HepG2 (cell line): ENCODE measurements at regions not wholly inside any gene's neighbourhood (a gene's known extent, or its start where the extent isn't known, plus 50 kb on each side); places are given as distances from the start of the nearest gene placed in this dataset.
A peak's percentile ranks its signal among the peaks of the same experiment; 100 is the strongest.
"Not testable (repeated sequence)": the region's sequence is repeated elsewhere in the genome, so short reads cannot be mapped to it uniquely, and the experiment has no call there.

Experiments
- ATAC-seq: fragments of 200-7000 bp; cut with Tn5 transposase; 3 replicates; pipeline ENCODE4 v1.9.1; 2020; ENCODE audit warnings: mild to moderate bottlenecking, moderate library complexity
- BruUV-seq: library from RNA; stranded (reverse); fragments of 400-500 nt; replicated peaks from 2 replicates; lab custom pipeline; 2021; lab: Mats Ljungman, UMichigan
- CTCF ChIA-PET: fragments of 300-600 bp; formaldehyde crosslinking; extraction: SDS; loops from one replicate; lab custom pipeline; 2021; ENCODE audit warnings: low total read pairs, inconsistent platforms, low intra/inter-chr PET ratio; lab: Yijun Ruan, JAX
- POLR2A ChIA-PET: fragments of 350-600 bp; sonication (Branson Sonifier 250); formaldehyde crosslinking; loops from one replicate; lab custom pipeline; 2020; ENCODE audit warnings: antibody characterized with exemption, inconsistent platforms; lab: Yijun Ruan, JAX
- DNase-seq: peaks from one replicate; pipeline ENCODE4 v3.0.0-alpha.2; 2015; ENCODE audit warnings: low spot score
- FAIRE-seq: peaks from 3 replicates; lab custom pipeline; 2011; peaks lifted over from hg19 to GRCh38; lab: Jason Lieb, UNC
- H2AFZ ChIP-seq: one replicate; pipeline ENCODE4 v1.6.1; 2011; ENCODE audit warnings: low read length, inconsistent platforms
- H3K27ac ChIP-seq: fragments of 300-600 bp; 3 replicates; pipeline ENCODE4 v1.8.0; 2011; ENCODE audit warnings: mixed run types, mild to moderate bottlenecking, mixed read lengths, low read length, inconsistent platforms; ENCODE audit not compliant: insufficient read depth; ENCODE audit errors: extremely low read length
- H3K27me3 ChIP-seq, 2 experiments: fragments of 200-600 bp in 1 of 2; 2 replicates in 1 of 2; 3 replicates in 1 of 2; pipeline versions ENCODE4 v1.6.0 to v1.8.0; 2011; ENCODE audit warnings: low read length in 2 of 2, mild to moderate bottlenecking in 2 of 2, moderate library complexity in 2 of 2, inconsistent platforms in 1 of 2; ENCODE audit not compliant: insufficient read depth in 2 of 2, control insufficient read depth in 1 of 2
- H3K36me3 ChIP-seq, 2 experiments: fragments of 200-600 bp in 1 of 2; replicated peaks in 1 of 2; 2 replicates in 1 of 2; 3 replicates in 1 of 2; pipeline versions ENCODE4 v1.5.1 to v1.8.0; 2011; ENCODE audit warnings: low read length in 2 of 2, inconsistent platforms in 1 of 2; ENCODE audit not compliant: insufficient read depth in 2 of 2, control insufficient read depth in 1 of 2
- H3K4me1 ChIP-seq: 2 replicates; pipeline ENCODE4 v1.5.1; 2012; ENCODE audit warnings: low read length, inconsistent platforms; ENCODE audit not compliant: insufficient read depth
- H3K4me2 ChIP-seq: 2 replicates; pipeline ENCODE4 v1.6.0; 2011; ENCODE audit warnings: low read depth, low read length, inconsistent platforms
- H3K4me3 ChIP-seq, 3 experiments: fragments of 200-600 bp in 1 of 3; sonication (generic), shearing (Covaris generic) in 1 of 3; replicated peaks in 1 of 3; 2 replicates each; pipeline ENCODE4 v1.5.1; 2011 to 2016; ENCODE audit warnings: low read length in 3 of 3, inconsistent platforms in 2 of 3, low read depth in 2 of 3, mild to moderate bottlenecking in 2 of 3, control low read depth in 1 of 3, mixed read lengths in 1 of 3; ENCODE audit not compliant: insufficient read depth in 1 of 3
- H3K79me2 ChIP-seq: one replicate; pipeline ENCODE4 v1.6.1; 2011; ENCODE audit warnings: low read length, inconsistent platforms; ENCODE audit not compliant: insufficient read depth
- H3K9ac ChIP-seq: 2 replicates; pipeline ENCODE4 v1.6.0; 2011; ENCODE audit warnings: mild to moderate bottlenecking, low read depth, low read length, inconsistent platforms; ENCODE audit not compliant: insufficient read depth
- H3K9me3 ChIP-seq: 2 replicates; pipeline ENCODE4 v1.5.1; 2012; ENCODE audit warnings: mild to moderate bottlenecking, low read length
- H4K20me1 ChIP-seq: 2 replicates; pipeline ENCODE4 v1.6.0; 2011; ENCODE audit warnings: inconsistent platforms, mild to moderate bottlenecking, low read length, moderate library complexity; ENCODE audit not compliant: insufficient read depth
- CHCHD3 ChIP-seq: sonication (generic); formaldehyde crosslinking; IDR thresholded peaks from 2 replicates; pipeline ENCODE4 v1.8.0; 2022; ENCODE audit warnings: mild to moderate bottlenecking, missing genetic modification reagents, moderate library complexity
- HNF4G ChIP-seq, 2 experiments: sonication (generic) in 1 of 2; formaldehyde crosslinking in 1 of 2; IDR thresholded peaks; 2 replicates each; pipeline versions ENCODE4 v1.4.0 to v1.6.1; 2011 to 2020; ENCODE audit warnings: borderline replicate concordance in 2 of 2, low read depth in 2 of 2, mild to moderate bottlenecking in 2 of 2, low read length in 1 of 2, missing genetic modification reagents in 1 of 2, moderate library complexity in 1 of 2
- MAFF ChIP-seq: IDR thresholded peaks from 2 replicates; pipeline ENCODE4 v1.6.1; 2011; ENCODE audit warnings: low read depth, low read length, improper control_type of control experiment
- MAFK ChIP-seq, 2 experiments: IDR thresholded peaks in 1 of 2; conservative IDR thresholded peaks in 1 of 2; 2 replicates each; pipeline ENCODE4 v1.6.1; 2011; ENCODE audit warnings: improper control_type of control experiment in 2 of 2, low read length in 2 of 2
- MEF2D ChIP-seq: sonication (generic); formaldehyde crosslinking; IDR thresholded peaks from 2 replicates; pipeline ENCODE4 v1.5.1; 2020; ENCODE audit warnings: mild to moderate bottlenecking, missing genetic modification reagents
- NFYB ChIP-seq: sonication (generic); formaldehyde crosslinking; IDR thresholded peaks from 2 replicates; pipeline ENCODE4 v1.4.0; 2020; ENCODE audit warnings: missing genetic modification reagents
- PAF1 ChIP-seq: IDR thresholded peaks from 2 replicates; pipeline ENCODE4 v1.6.1; 2016; ENCODE audit warnings: missing genetic modification reagents, missing compliant biosample characterization
- RARA ChIP-seq: IDR thresholded peaks from 2 replicates; pipeline ENCODE4 v1.6.1; 2016; ENCODE audit warnings: missing genetic modification reagents, missing compliant biosample characterization
- WIZ ChIP-seq: sonication (generic); formaldehyde crosslinking; IDR thresholded peaks from 2 replicates; pipeline ENCODE4 v1.5.1; 2020; ENCODE audit warnings: mild to moderate bottlenecking, missing genetic modification reagents
- ZBTB3 ChIP-seq: sonication (generic); formaldehyde crosslinking; IDR thresholded peaks from 2 replicates; pipeline ENCODE4 v1.4.0; 2020; ENCODE audit warnings: low read depth, mild to moderate bottlenecking, moderate library complexity, missing genetic modification reagents, borderline replicate concordance
- ZMYM2 ChIP-seq: sonication (generic); formaldehyde crosslinking; IDR thresholded peaks from 2 replicates; pipeline ENCODE4 v1.8.0; 2022; ENCODE audit warnings: mild to moderate bottlenecking, missing genetic modification reagents
- ZNF703 ChIP-seq: sonication (generic); formaldehyde crosslinking; IDR thresholded peaks from 2 replicates; pipeline ENCODE4 v1.5.1; 2020; ENCODE audit warnings: missing genetic modification reagents, mild to moderate bottlenecking, moderate library complexity, borderline replicate concordance
- ZNF775 ChIP-seq: sonication (generic); formaldehyde crosslinking; IDR thresholded peaks from 2 replicates; pipeline ENCODE4 v1.4.0; 2020; ENCODE audit warnings: missing genetic modification reagents, mild to moderate bottlenecking, moderate library complexity, borderline replicate concordance
- ZNF839 ChIP-seq: sonication (generic); formaldehyde crosslinking; IDR thresholded peaks from 2 replicates; pipeline ENCODE4 v1.4.0; 2020; ENCODE audit warnings: missing genetic modification reagents, mild to moderate bottlenecking, borderline replicate concordance
- ZSCAN5A ChIP-seq: sonication (generic); formaldehyde crosslinking; IDR thresholded peaks from 2 replicates; pipeline ENCODE4 v1.8.0; 2022; ENCODE audit warnings: mild to moderate bottlenecking, missing genetic modification reagents, borderline replicate concordance
- WGBS: methylation state at CpG from one replicate; pipeline ENCODE4 v1.1.6; 2017; ENCODE audit warnings: low lambda C conversion rate; 5-methylcytosine and 5-hydroxymethylcytosine counted together
- in situ Hi-C: cut with HindIII; loops from 2 replicates; pipeline ENCODE4 v1.10.0; 2017; ENCODE audit warnings: low pct_unique_long_range_greater_than_20kb; ENCODE audit not compliant: extremely low pct_ligation_motif_present
- intact Hi-C: fragments of 100-400 bp; cut with micrococcal nuclease; formaldehyde crosslinking; loops from one replicate; pipeline ENCODE4 v1.10.0; 2022; ENCODE audit not compliant: unreplicated experiment
- TF ChIP-seq, protein P1 (sequence below): sonication (generic); formaldehyde crosslinking; IDR thresholded peaks from 2 replicates; pipeline ENCODE4 v1.4.0; 2020; ENCODE audit warnings: missing genetic modification reagents, borderline replicate concordance

DNA sequence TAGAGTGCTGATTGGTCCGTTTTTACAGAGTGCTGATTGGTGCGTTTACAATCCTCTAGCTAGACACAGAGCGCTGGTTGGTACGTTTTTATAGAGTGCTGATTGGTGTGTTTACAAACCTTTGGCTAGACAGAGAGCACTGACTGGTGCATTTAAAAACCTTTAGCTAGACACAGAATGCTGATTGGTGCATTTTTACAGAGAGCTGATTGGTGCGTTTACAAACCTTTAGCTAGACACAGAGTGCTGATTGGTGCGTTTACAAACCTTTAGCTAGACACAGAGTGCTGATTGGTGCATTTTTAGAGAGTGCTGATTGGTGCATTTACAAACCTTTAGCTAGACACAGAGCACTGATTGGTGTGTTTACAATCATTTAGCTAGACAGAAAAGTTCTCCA lies 1430.9 kb upstream of the B3GALT2 start:
- H3K27ac ChIP-seq, H3K27me3 ChIP-seq, intact Hi-C loops, H3K36me3 ChIP-seq, H3K4me1 ChIP-seq, H3K9ac ChIP-seq, BruUV-seq, H3K4me3 ChIP-seq, ATAC-seq, POLR2A ChIA-PET, H2AFZ ChIP-seq, DNase-seq, H3K9me3 ChIP-seq, H3K4me2 ChIP-seq, H4K20me1 ChIP-seq, H3K79me2 ChIP-seq, FAIRE-seq, in situ Hi-C loops, CTCF ChIA-PET: not testable (repeated sequence)
- TF ChIP-seq MAFK (conservative IDR thresholded peaks at IDR 0.05 in 1 of 2, IDR thresholded peaks at IDR 0.05 in 1 of 2; ENCODE audit: low read length in 2 of 2) (peak; percentile 16 to 48; a peak in 1 of 4 replicates), MAFF (0 out of 2 replicates have a peak, but pooled peaks have one; percentile 13)
- 10% methylated on average over 6 of the region's 6 CpGs for WGBS

GRCh38 chr1:194616835-194617234 lies 1430.4 kb upstream of the B3GALT2 start:
- in situ Hi-C loops (no loop called here), intact Hi-C loops (no loop called here)
- Histone ChIP-seq H3K9me3 (peaks cover 6% of the 10 kb centered on the region; the same call in 1 of the 2 replicates), H3K79me2 (no peaks in the 10 kb centered on the region), H3K36me3 (no peaks in the 10 kb centered on the region), H2AFZ (no peak overlapping the region), H3K4me1 (no peaks in the 10 kb centered on the region), H3K27me3 (no peaks in the 10 kb centered on the region), H4K20me1 (no peaks in the 10 kb centered on the region), H3K27ac (no peak overlapping the region), H3K4me3 (no peak overlapping the region), H3K4me2 (no peak overlapping the region), H3K9ac (no peak overlapping the region)
- ChIA-PET POLR2A (no interaction called here), CTCF (no interaction called here)
- ATAC-seq (no peak), FAIRE-seq (no peak), DNase-seq (no peak)
- 33% methylated on average over 6 of the region's 9 CpGs for WGBS
- BruUV-seq: no TSS peak
- TF ChIP-seq ZMYM2 (CRISPR knock-in tag) (no peak), NFYB (CRISPR knock-in tag) (no peak), HNF4G (IDR thresholded peaks at IDR 0.05; ENCODE audit: borderline replicate concordance, low read depth, low read length) (no peak), HNF4G (CRISPR knock-in tag; IDR thresholded peaks at IDR 0.05; ENCODE audit: borderline replicate concordance, low read depth) (no peak), ZNF703 (no peak), WIZ (CRISPR knock-in tag) (no peak), CHCHD3 (CRISPR knock-in tag) (no peak), PAF1 (CRISPR knock-in tag) (no peak), ZSCAN5A (CRISPR knock-in tag) (no peak), MEF2D (CRISPR knock-in tag) (no peak), ZBTB3 (CRISPR knock-in tag) (no peak), ZNF839 (CRISPR knock-in tag) (no peak), ZNF775 (CRISPR knock-in tag) (no peak), RARA (CRISPR knock-in tag) (no peak)
- TF ChIP-seq, protein P1, sequence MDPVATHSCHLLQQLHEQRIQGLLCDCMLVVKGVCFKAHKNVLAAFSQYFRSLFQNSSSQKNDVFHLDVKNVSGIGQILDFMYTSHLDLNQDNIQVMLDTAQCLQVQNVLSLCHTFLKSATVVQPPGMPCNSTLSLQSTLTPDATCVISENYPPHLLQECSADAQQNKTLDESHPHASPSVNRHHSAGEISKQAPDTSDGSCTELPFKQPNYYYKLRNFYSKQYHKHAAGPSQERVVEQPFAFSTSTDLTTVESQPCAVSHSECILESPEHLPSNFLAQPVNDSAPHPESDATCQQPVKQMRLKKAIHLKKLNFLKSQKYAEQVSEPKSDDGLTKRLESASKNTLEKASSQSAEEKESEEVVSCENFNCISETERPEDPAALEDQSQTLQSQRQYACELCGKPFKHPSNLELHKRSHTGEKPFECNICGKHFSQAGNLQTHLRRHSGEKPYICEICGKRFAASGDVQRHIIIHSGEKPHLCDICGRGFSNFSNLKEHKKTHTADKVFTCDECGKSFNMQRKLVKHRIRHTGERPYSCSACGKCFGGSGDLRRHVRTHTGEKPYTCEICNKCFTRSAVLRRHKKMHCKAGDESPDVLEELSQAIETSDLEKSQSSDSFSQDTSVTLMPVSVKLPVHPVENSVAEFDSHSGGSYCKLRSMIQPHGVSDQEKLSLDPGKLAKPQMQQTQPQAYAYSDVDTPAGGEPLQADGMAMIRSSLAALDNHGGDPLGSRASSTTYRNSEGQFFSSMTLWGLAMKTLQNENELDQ (CRISPR knock-in tag): no peak
